Neural cell (in vitro differentiated cells): ENCODE measurements at regions not wholly inside any gene's neighbourhood (a gene's known extent, or its start where the extent isn't known, plus 50 kb on each side); places are given as distances from the start of the nearest gene placed in this dataset.

Source experiments
- CTCF ChIP-seq: fragments of 450-650 bp; IDR thresholded peaks from 2 replicates; pipeline ENCODE4 v1.5.1; 2014; ENCODE audit warnings: antibody characterized with exemption, mild to moderate bottlenecking, moderate library complexity; ENCODE audit not compliant: poor library complexity, severe bottlenecking
- EP300 ChIP-seq: fragments of 450-650 bp; conservative IDR thresholded peaks from 2 replicates; pipeline ENCODE4 v1.6.1; 2014; ENCODE audit warnings: antibody characterized with exemption, mild to moderate bottlenecking, moderate library complexity; ENCODE audit not compliant: poor library complexity, severe bottlenecking
- EZH2 ChIP-seq: fragments of 200-600, 300-800 bp; shearing (Covaris generic), sonication (generic); IDR thresholded peaks from 2 replicates; pipeline ENCODE4 v1.6.1; 2014; ENCODE audit warnings: antibody characterized with exemption, low read length, borderline replicate concordance, mild to moderate bottlenecking; ENCODE audit not compliant: insufficient read depth, poor library complexity, severe bottlenecking
- MXI1 ChIP-seq: fragments of 450-650 bp; conservative IDR thresholded peaks from 2 replicates; pipeline ENCODE4 v1.6.1; 2014; ENCODE audit warnings: antibody characterized with exemption, mild to moderate bottlenecking; ENCODE audit not compliant: poor library complexity, severe bottlenecking
- POLR2AphosphoS5 ChIP-seq: IDR thresholded peaks from 2 replicates; pipeline ENCODE4 v1.6.1; 2012
- REST ChIP-seq: IDR thresholded peaks from 2 replicates; pipeline ENCODE4 v1.6.1; 2012; ENCODE audit warnings: borderline replicate concordance
- TAF1 ChIP-seq: IDR thresholded peaks from 2 replicates; pipeline ENCODE4 v1.6.1; 2012; ENCODE audit warnings: low read depth

- TF ChIP-seq MXI1 (no peak), CTCF (no peak), EP300 (peak; percentile 64), POLR2AphosphoS5 (peak; percentile 68), TAF1 (no peak), EZH2 (no peak), REST (peak; percentile 31)
These were observed 96.4 kb downstream of the LRRC74A start for GRCh38 chr14:76922584-76922983.
